ENCODE measurements at regions not wholly inside any gene's neighbourhood (a gene's known extent, or its start where the extent isn't known, plus 50 kb on each side); places are given as distances from the start of the nearest gene placed in this dataset.

GRCh38 chr6:101249470-101249869, 144.0 kb upstream of the GRIK2 start:
- ATAC-seq (no peak), DNase-seq (no peak)
- peaks cover 14% of the 10 kb centered on the region for H3K9me3 Mint-ChIP-seq (ENCODE audit: insufficient read depth)
- H3K4me1 Mint-ChIP-seq (ENCODE audit: low read depth), result no peaks in the 10 kb centered on the region
- ChIA-PET POLR2A (no interaction called here), CTCF (no interaction called here)
- H3K4me3 Mint-ChIP-seq, result no peak overlapping the region
- no peaks in the 10 kb centered on the region for H3K36me3 Mint-ChIP-seq (ENCODE audit: low read depth)
- no peaks in the 10 kb centered on the region for H3K27me3 Mint-ChIP-seq (ENCODE audit: low read depth)
- no peak overlapping the region for H3K27ac Mint-ChIP-seq

- H3K36me3 Mint-ChIP-seq (ENCODE audit: low read depth), result no peaks in the 10 kb centered on the region
- ChIA-PET POLR2A (no interaction called here), CTCF (no interaction called here)
- no peak for DNase-seq
- no peaks in the 10 kb centered on the region for H3K4me1 Mint-ChIP-seq (ENCODE audit: low read depth)
- peaks cover 16% of the 10 kb centered on the region for H3K9me3 Mint-ChIP-seq (ENCODE audit: insufficient read depth)
- H3K4me3 Mint-ChIP-seq, result no peak overlapping the region
- H3K27ac Mint-ChIP-seq, result no peak overlapping the region
- no peak for ATAC-seq
- H3K27me3 Mint-ChIP-seq (ENCODE audit: low read depth), result no peaks in the 10 kb centered on the region
Observed at GRCh38 chr6:101257163-101257562, 136.3 kb upstream of the GRIK2 start.

- no peak overlapping the region for H3K27ac Mint-ChIP-seq
- H3K9me3 Mint-ChIP-seq (ENCODE audit: insufficient read depth), result peaks cover 17% of the 10 kb centered on the region
- H3K4me1 Mint-ChIP-seq (ENCODE audit: low read depth), result no peaks in the 10 kb centered on the region
- H3K4me3 Mint-ChIP-seq, result no peak overlapping the region
- CTCF ChIA-PET, result no interaction called here
- no peaks in the 10 kb centered on the region for H3K36me3 Mint-ChIP-seq (ENCODE audit: low read depth)
- ATAC-seq, result no peak
- no peaks in the 10 kb centered on the region for H3K27me3 Mint-ChIP-seq (ENCODE audit: low read depth)
- DNase-seq, result no peak
- POLR2A ChIA-PET, result no interaction called here
Observed at GRCh38 chr6:101259505-101259904, 134.0 kb upstream of the GRIK2 start.

GRCh38 chr6:101263596-101263995, 129.9 kb upstream of the GRIK2 start:
- H3K27ac Mint-ChIP-seq, result no peak overlapping the region
- ChIA-PET POLR2A (no interaction called here), CTCF (interaction anchor here (0.7 kb wide), 1 partner anchor 1185 kb away, joined by 3 read pairs; no protein-coding TSS in a partner anchor)
- ATAC-seq (no peak), DNase-seq (no peak)
- peaks cover 4% of the 10 kb centered on the region for H3K9me3 Mint-ChIP-seq (ENCODE audit: insufficient read depth)
- peaks cover 7% of the 10 kb centered on the region for H3K4me1 Mint-ChIP-seq (ENCODE audit: low read depth)
- no peak overlapping the region for H3K4me3 Mint-ChIP-seq
- no peaks in the 10 kb centered on the region for H3K36me3 Mint-ChIP-seq (ENCODE audit: low read depth)
- no peaks in the 10 kb centered on the region for H3K27me3 Mint-ChIP-seq (ENCODE audit: low read depth)

- CTCF ChIA-PET, result no interaction called here
- Mint-ChIP-seq H3K36me3 (ENCODE audit: low read depth) (no peaks in the 10 kb centered on the region), H3K27me3 (ENCODE audit: low read depth) (no peaks in the 10 kb centered on the region), H3K4me1 (ENCODE audit: low read depth) (peaks cover 7% of the 10 kb centered on the region), H3K4me3 (no peak overlapping the region), H3K27ac (no peak overlapping the region), H3K9me3 (ENCODE audit: insufficient read depth) (peaks cover 4% of the 10 kb centered on the region)
- DNase-seq, result peak; percentile 27
- ATAC-seq, result peak; percentile 87
- POLR2A ChIA-PET, result no interaction called here
Observed at GRCh38 chr6:101266063-101266462, 127.4 kb upstream of the GRIK2 start.

- ChIA-PET CTCF (no interaction called here), POLR2A (no interaction called here)
- H3K27me3 Mint-ChIP-seq (ENCODE audit: low read depth), result no peaks in the 10 kb centered on the region
- H3K4me1 Mint-ChIP-seq (ENCODE audit: low read depth), result peaks cover 7% of the 10 kb centered on the region
- no peak for ATAC-seq
- H3K36me3 Mint-ChIP-seq (ENCODE audit: low read depth), result no peaks in the 10 kb centered on the region
- DNase-seq, result no peak
- no peaks in the 10 kb centered on the region for H3K9me3 Mint-ChIP-seq (ENCODE audit: insufficient read depth)
- H3K4me3 Mint-ChIP-seq, result no peak overlapping the region
- H3K27ac Mint-ChIP-seq, result no peak overlapping the region
Observed at GRCh38 chr6:101268541-101268940, 125.0 kb upstream of the GRIK2 start.

- H3K4me1 Mint-ChIP-seq (ENCODE audit: low read depth), result no peaks in the 10 kb centered on the region
- no peak overlapping the region for H3K27ac Mint-ChIP-seq
- no peaks in the 10 kb centered on the region for H3K36me3 Mint-ChIP-seq (ENCODE audit: low read depth)
- POLR2A ChIA-PET, result no interaction called here
- no peak overlapping the region for H3K4me3 Mint-ChIP-seq
- H3K27me3 Mint-ChIP-seq (ENCODE audit: low read depth), result no peaks in the 10 kb centered on the region
- ATAC-seq (no peak), DNase-seq (no peak)
- CTCF ChIA-PET, result no interaction called here
- no peaks in the 10 kb centered on the region for H3K9me3 Mint-ChIP-seq (ENCODE audit: insufficient read depth)
Observed at GRCh38 chr6:101275251-101275650, 118.3 kb upstream of the GRIK2 start.

GRCh38 chr6:101276066-101276465, 117.4 kb upstream of the GRIK2 start:
- Mint-ChIP-seq H3K36me3 (ENCODE audit: low read depth) (no peaks in the 10 kb centered on the region), H3K9me3 (ENCODE audit: insufficient read depth) (no peaks in the 10 kb centered on the region), H3K4me1 (ENCODE audit: low read depth) (no peaks in the 10 kb centered on the region), H3K27ac (no peak overlapping the region), H3K27me3 (ENCODE audit: low read depth) (no peaks in the 10 kb centered on the region), H3K4me3 (no peak overlapping the region)
- ChIA-PET CTCF (no interaction called here), POLR2A (no interaction called here)
- DNase-seq (no peak), ATAC-seq (no peak)

- no peaks in the 10 kb centered on the region for H3K36me3 Mint-ChIP-seq (ENCODE audit: low read depth)
- DNase-seq (no peak), ATAC-seq (no peak)
- CTCF ChIA-PET, result no interaction called here
- no peak overlapping the region for H3K27ac Mint-ChIP-seq
- no peaks in the 10 kb centered on the region for H3K27me3 Mint-ChIP-seq (ENCODE audit: low read depth)
- H3K4me3 Mint-ChIP-seq, result no peak overlapping the region
- POLR2A ChIA-PET, result no interaction called here
- H3K9me3 Mint-ChIP-seq (ENCODE audit: insufficient read depth), result no peaks in the 10 kb centered on the region
- no peaks in the 10 kb centered on the region for H3K4me1 Mint-ChIP-seq (ENCODE audit: low read depth)
Observed at GRCh38 chr6:101279410-101279809, 114.1 kb upstream of the GRIK2 start.

GRCh38 chr6:101281266-101281665, 112.2 kb upstream of the GRIK2 start:
- POLR2A ChIA-PET, result no interaction called here
- H3K36me3 Mint-ChIP-seq (ENCODE audit: low read depth), result no peaks in the 10 kb centered on the region
- no peak overlapping the region for H3K27ac Mint-ChIP-seq
- H3K4me3 Mint-ChIP-seq, result no peak overlapping the region
- no peaks in the 10 kb centered on the region for H3K27me3 Mint-ChIP-seq (ENCODE audit: low read depth)
- CTCF ChIA-PET, result no interaction called here
- no peaks in the 10 kb centered on the region for H3K4me1 Mint-ChIP-seq (ENCODE audit: low read depth)
- ATAC-seq (no peak), DNase-seq (no peak)
- H3K9me3 Mint-ChIP-seq (ENCODE audit: insufficient read depth), result no peaks in the 10 kb centered on the region

GRCh38 chr6:101284131-101284530, 109.4 kb upstream of the GRIK2 start:
- no peak overlapping the region for H3K27ac Mint-ChIP-seq
- H3K4me3 Mint-ChIP-seq, result no peak overlapping the region
- ChIA-PET POLR2A (no interaction called here), CTCF (no interaction called here)
- DNase-seq, result no peak
- ATAC-seq, result no peak
- H3K9me3 Mint-ChIP-seq (ENCODE audit: insufficient read depth), result no peaks in the 10 kb centered on the region
- no peaks in the 10 kb centered on the region for H3K36me3 Mint-ChIP-seq (ENCODE audit: low read depth)
- no peaks in the 10 kb centered on the region for H3K27me3 Mint-ChIP-seq (ENCODE audit: low read depth)
- no peaks in the 10 kb centered on the region for H3K4me1 Mint-ChIP-seq (ENCODE audit: low read depth)

- Mint-ChIP-seq H3K27ac (no peak overlapping the region), H3K36me3 (ENCODE audit: low read depth) (no peaks in the 10 kb centered on the region), H3K4me1 (ENCODE audit: low read depth) (no peaks in the 10 kb centered on the region), H3K27me3 (ENCODE audit: low read depth) (no peaks in the 10 kb centered on the region), H3K9me3 (ENCODE audit: insufficient read depth) (no peaks in the 10 kb centered on the region), H3K4me3 (no peak overlapping the region)
- DNase-seq (no peak), ATAC-seq (no peak)
- ChIA-PET CTCF (no interaction called here), POLR2A (no interaction called here)
Observed at GRCh38 chr6:101286146-101286545, 107.4 kb upstream of the GRIK2 start.

- DNase-seq (no peak), ATAC-seq (no peak)
- ChIA-PET CTCF (no interaction called here), POLR2A (no interaction called here)
- Mint-ChIP-seq H3K4me1 (ENCODE audit: low read depth) (no peaks in the 10 kb centered on the region), H3K36me3 (ENCODE audit: low read depth) (no peaks in the 10 kb centered on the region), H3K9me3 (ENCODE audit: insufficient read depth) (no peaks in the 10 kb centered on the region), H3K27me3 (ENCODE audit: low read depth) (no peaks in the 10 kb centered on the region), H3K4me3 (no peak overlapping the region), H3K27ac (no peak overlapping the region)
Observed at GRCh38 chr6:101290346-101290745, 103.2 kb upstream of the GRIK2 start.
